ENCODE measurements at regions not wholly inside any gene's neighbourhood (a gene's known extent, or its start where the extent isn't known, plus 50 kb on each side); places are given as distances from the start of the nearest gene placed in this dataset.

DNA sequence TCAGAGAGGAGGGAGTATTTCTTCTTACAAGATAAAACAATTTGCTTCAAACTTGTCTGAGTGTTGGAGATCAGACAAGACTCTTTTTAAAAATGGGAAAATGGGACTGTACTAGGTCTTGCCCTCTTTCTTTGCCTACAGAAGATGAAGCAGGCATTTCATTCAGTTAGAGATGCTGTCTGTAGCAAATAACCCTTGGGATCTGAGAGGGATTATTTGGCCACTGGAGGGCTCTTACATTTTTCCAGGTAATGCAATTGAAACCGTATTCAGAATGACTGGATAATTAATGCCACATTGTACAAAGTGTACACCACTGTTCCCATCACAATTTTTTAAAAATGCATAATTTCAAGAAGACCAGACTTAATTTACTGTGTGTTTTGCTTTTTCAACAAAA, 258.5 kb upstream of the KIRREL3 start:
- FAIRE-seq, result no peak

DNA sequence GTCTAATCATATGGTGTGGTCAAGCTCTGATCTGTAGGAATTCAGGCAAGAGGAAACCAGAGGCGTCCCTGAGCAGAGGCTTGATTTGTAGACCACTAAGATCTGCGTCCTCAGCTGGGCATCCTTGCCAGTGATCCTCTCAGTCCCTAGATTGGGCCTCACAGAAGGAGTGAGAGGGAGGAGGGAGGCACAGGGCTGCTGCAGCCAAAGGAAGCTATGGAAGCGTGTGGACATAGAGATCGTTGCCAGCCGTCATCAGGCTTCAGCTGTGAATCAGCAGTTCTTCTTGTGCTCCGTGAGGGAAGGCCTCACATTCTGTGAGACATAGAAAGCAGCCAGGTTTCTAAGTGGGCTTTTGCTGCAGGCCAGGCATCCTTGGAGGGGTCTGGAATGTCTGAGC, 254.6 kb upstream of the KIRREL3 start:
- no peak for FAIRE-seq

DNA sequence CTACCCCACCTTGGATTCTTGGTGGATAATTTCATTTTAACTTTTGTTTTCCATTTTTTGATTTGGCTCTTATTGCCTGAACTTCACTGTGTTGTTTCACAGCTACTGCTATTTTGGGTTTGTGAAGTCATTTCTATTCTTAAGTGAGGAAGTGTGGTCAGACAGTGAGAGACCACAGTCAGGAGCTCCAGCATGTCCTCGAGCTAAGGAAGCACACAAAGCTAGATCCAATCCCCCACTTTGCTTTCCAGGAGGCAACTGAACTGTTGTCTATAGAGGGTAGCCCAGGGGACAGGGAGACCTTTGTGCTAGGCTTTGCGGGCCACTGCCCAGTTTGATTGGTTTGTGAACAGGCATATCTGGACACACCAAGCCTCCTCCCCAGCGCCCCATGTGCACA, 251.8 kb upstream of the KIRREL3 start:
- FAIRE-seq, result no peak

DNA sequence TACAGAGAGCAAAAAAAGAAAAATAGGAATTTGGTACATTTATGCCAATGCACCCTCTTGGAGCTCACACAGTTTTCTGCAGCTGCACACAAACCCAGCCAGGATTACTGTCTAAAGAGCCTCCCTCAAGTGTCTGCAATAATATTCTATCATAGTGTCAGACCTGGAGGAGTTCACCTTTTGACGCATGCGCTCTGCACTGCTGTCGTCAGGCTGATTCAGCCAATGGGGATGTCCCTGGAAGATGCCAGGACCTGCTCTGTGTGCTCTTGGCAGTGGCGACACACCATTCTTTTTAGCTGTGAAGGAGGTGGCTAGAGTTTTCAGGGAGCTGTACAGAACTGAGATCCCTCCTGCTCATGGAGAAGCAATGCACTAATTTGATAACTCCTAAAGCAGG, 249.0 kb upstream of the KIRREL3 start:
- FAIRE-seq, result no peak

DNA sequence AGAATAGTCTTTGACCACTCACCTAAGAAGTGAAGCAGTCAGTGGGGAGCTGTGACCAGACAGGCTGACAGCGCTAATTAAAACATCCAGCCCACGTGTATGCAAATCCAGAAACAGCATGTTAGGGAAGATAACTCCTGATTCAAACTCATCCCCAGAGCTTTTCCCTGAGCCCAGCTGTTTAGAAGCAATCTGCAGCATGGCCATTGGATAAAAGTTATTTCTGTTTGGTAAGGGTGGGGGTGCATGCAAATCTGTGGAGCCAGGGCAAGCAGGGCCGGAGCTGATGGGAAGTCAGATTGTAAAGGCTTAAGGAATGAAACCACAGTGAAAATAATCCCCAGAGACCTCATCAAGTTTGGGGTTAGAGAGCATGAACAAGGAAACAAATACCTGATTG, 247.9 kb upstream of the KIRREL3 start:
- no peak for FAIRE-seq

DNA sequence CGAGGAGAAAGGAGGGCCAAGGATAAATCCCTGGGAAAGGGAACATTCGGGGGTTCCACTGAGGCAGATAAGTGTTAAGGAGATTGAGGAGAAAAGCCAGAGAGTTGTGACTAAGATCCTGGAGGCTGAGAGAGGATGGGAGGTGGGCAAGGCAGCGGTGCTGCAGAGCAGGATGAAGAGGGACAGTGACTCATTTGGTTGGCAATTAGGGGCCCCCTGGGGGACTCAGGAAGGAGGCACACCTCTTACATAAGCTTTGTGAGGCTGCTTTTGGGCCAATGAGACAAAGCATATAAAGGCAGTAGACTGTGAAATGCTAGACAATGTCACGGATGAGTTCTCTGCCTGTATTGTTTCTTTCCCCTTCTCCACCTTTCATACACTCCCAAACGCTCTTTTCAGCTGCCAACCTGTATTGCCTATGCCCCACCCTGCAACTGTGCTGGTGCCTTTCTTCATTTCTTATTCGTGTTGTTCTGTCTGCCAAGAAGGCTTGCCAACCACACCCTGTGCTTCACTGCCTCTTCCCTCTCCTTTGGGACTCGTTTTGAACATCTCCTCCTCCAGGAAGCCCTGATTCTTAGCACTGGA, 246.8 kb upstream of the KIRREL3 start:
- no peak for FAIRE-seq

DNA sequence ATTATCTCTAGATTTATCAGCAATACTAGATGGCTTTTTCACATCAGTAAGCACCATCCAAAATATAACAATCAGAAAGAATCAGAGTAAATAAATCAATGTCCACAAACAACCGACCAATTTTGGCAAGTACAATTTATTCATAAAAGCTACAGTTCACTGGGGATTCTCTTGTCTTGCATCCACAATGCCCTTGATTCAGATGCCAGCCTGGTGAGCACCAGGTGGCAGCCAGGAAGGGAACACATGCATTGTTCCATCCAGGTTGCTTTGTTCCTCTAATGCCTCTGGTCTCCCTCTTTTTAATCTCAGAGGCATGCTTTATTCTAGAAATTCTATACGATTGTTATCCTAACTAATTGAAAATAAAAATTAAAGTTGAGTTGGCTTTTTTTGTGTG, 242.1 kb upstream of the KIRREL3 start:
- no peak for FAIRE-seq

DNA sequence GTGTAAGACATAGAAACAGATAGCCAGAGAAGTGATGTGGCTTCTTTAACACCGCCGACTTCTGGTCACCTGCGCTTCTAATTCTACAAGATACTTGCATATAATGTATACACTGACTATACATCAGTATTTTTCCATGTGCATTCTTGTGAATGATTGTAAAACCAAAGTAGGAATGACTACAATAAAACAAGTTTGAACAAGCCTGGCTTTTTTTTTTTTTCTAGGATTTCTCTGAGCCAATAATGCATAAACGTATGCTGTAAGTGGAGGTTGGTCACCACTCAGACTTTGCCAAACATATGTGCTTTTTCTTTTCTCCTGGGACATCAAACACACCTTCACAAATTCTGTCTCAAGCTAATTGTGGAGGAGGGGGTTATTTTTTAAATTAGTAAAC, 237.8 kb upstream of the KIRREL3 start:
- FAIRE-seq, result no peak

DNA sequence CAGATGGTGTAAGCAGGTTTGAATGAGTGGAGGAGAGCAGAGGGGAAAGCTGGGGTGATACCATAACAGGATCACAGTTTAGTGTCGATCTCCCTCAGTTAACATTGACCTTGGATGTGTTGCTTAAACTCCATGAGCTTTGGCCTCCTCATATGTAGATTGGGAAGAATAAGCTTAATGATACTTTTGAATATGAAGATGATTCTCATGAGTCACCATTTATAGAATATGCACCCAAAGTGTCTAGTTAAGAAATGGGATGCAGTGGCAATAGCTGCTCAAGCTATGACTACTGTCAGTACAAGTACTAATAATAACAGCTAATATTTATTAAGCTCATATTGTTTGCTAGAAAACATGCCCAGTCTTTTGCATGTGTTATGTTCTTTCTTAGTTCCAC, 236.2 kb upstream of the KIRREL3 start:
- FAIRE-seq, result no peak

DNA sequence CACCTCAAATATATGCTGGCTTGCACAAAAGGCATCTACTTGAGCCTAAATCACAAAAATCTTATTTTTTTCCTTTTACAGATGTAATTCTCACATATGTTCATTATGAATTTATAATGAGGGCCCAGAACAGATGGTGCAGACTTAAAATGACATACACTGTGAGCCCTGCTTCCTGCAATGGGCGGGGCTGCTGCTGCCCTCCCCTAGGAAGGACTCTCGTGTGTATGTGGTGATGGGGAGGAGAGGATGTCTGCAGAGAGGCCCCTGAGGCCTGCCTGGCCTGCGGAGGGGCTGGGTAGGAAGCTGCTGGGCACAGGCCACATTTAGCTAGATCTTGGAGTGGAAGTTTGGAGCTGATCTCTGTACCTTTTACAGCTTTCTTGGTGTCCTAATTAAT, 233.4 kb upstream of the KIRREL3 start:
- FAIRE-seq, result no peak

DNA sequence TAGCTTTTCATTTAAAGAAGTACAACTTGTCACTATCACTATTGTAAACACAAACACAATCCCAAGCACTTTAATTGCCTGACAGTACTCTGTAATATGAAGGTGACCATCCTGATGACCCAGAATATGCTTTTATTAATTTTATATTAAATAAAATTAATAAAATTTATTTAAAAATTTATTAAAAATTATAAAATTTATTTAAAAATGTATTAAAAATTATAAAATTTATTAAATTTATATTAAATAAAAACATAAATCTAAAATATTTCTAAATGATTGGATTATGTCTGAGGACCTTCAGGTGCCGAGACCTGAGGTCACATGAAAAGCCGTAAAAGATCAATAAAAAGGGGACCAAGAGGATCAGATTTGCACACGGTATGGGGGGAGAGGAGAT, 229.8 kb upstream of the KIRREL3 start:
- FAIRE-seq, result peak; percentile 49

DNA sequence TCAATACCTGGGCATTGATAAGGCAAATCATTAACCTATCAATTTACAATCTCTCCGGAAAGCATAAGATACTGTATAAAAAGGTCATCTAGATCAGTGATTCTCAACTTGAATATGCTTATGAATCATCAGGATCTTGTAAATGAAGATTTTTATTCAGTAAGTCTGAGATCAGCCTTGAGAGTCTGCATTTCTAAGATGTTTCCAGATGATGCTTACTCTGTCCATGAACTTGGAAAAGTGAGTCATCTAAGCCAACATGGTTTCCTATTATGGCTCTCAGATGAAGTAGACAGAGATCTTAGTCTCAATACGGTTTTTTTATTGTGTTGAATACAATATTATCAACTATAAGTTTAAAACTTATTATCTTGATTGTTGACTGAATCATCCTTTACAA, 226.4 kb upstream of the KIRREL3 start:
- no peak for FAIRE-seq

DNA sequence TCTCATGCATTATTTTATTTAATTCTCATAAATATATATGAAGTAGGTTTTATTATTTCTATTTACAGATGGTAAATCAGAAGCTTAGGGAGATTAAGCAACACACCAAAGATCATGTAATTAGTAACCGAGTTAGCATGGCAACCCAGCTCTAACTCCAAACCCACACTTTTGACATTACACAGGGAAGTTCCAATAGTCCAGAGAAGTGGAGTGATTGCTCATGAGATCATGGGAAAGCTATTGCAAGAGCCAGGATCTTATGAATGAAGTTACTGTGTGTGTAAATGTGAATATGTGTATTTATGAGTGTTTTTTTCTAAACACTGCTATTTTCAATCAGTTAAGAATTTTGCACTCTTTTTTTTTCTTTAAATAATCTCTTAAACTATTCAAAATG, 225.8 kb upstream of the KIRREL3 start:
- no peak for FAIRE-seq

DNA sequence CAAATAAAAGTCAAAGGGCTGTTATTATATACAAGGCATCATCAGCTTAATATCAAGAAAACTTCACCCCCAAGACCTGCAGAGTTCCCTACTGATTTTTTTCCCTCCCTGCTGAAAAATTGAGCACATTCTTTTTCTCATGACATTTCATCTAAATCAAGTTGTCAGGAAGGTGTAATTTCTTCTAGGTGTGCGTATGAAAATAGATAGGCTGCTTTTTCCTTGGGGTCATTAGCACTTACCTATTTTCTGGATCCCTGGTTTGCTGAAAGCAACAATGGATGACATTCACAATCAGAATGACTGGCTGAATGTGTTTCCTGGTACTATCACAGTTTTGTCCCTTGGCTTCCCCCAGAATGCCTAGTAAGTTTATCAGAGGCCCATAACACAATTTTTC, 225.0 kb upstream of the KIRREL3 start:
- FAIRE-seq, result no peak

DNA sequence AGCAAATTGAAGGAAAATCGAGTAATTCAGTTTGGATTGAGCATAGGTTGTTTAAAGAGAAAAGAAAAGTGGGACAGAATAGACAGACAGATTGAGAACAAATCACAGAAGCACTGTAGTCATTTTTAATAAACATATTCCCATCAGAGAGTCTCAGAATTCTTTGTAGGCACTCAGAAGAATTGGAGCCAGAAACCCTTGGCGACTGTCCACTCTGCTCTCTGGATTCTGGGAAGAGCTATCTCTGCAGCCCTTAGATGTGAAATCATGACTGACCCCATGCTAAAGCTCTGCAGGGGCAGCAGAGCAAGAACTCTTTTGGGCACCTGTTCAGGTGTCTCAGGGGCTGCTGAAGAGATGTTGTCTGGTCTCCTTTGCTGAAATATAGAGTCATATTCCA, 223.7 kb upstream of the KIRREL3 start:
- FAIRE-seq, result no peak

DNA sequence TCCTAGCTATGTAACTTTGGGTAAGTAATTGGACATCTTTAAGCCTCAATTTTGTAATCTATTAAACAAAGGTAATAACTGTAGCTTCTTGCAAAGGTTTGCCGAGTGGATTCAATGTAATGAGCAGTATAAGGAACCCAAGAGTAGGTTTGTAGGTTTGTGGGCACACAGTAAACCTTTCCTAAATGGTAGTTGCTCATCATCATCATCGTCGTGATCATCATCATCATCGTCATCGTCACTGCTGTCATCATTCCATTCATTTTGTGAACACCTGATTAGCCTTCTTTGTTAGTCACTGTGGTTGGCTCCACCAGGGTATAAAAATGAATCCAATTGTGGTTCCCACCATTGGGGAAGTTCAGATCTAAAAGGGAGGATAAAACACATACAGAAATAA, 223.1 kb upstream of the KIRREL3 start:
- no peak for FAIRE-seq

DNA sequence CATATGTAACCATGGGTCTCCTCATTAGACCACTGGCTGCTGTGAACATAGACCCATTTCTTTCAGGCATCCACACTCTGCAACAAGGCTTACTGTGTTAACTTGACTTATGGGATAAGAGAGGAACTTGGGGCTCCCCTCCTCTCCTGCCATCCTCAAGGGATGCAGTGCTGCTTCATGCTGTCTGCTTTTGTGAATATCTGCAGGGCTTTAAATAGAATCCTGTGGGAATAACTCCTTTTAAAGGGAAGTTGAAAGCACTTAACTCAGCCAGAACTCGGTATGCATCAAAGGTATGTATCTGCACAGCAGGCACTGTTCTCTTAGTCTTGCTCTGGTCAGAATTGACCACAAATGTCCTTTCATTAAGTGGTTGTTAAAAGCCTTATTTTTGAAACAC, 222.5 kb upstream of the KIRREL3 start:
- FAIRE-seq, result no peak

DNA sequence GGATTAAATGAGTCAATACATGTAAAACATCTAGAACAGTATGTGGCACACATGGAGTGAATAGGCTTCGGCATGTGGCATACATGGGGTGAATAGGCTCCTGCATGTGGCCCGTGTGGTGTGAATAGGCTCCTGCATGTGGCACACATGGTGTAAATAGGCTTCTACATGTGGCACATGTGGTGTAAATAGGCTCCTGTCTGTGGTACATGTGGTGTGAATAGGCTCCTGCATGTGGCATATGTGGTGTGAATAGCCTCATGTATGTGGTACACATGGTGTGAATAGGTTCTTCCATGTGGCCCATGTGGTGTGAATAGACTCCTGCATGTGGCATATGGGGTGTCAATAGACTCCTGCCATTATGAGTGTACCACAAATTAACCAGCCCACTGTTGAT, 219.1 kb upstream of the KIRREL3 start:
- FAIRE-seq, result no peak

DNA sequence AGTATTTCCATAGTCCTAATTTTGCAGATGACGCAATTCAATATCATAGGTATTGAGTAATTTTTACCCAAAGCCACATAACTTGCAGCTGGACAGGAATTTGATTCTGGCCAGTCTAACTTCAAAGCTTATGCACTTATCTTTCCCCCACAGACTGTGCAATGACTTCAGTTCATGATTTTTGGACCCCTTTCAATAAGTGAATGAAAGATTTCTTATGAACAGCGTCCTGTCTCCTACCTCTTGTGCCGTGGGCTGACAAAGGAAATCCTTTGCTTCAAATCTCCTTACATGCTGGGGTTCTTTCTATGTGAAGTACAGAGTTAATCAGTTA, 217.7 kb upstream of the KIRREL3 start:
- FAIRE-seq, result no peak

DNA sequence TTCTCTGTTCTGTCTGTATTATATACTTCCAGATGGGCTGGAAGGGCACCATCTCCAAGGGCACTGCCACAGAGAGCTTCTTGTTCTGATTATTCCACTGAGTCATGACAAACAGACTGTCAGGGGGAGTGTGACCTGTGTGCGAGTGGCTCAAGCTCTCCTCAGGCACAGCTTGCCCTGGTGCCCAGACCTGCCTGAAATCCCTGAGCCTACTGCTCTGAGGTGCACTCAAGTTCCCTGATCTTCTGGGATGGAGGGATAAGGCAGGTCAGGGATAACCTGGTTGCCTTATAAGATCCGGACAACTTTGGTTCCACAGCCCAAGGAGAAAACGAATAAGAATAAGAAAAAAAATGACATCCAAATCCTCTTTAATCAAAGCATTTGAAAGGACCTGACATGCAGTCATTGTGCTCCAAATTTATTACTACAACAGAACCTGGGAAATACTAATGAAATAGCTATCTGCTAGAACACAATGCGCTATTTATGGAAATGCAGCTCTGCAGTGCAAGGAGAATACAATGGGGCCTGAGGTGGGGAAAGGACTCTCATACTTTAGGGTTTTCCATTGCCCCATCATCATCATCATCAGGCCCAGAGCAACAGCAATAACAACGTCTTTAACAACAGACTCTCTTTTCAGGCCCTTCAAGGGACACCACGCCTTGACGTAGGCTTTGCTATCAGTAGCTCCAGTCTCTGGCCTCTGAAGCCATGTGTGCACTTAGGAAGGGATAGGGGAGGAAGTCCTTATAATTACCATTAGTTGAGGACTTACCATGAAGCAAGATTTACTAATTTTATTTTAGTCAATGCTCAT, 217.1 kb upstream of the KIRREL3 start:
- no peak for FAIRE-seq

DNA sequence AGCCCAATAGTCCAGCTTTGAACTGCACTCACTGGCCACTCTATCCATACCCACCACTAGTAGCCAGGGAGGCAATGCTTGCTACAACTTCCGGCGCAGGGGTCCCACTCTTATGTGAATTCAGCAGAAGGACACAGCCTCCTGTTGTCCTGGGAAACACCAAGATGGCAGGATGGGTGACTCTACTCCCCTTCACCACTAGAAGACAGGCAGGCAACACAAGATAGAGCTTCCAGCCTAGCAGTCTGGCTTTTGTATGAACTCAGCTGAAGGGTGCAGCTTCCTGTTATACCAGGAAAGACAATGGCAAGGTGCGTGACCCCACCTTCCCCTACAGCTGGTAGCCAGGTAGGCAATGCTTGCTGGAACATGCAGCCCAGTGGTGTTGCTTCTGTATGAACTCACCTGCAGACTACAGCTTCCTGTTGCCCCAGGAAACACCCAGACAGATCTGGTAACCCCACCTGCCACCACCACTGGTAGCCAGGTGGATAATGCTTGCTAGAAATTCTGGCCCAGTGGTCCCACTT, 205.2 kb upstream of the KIRREL3 start:
- no peak for FAIRE-seq

DNA sequence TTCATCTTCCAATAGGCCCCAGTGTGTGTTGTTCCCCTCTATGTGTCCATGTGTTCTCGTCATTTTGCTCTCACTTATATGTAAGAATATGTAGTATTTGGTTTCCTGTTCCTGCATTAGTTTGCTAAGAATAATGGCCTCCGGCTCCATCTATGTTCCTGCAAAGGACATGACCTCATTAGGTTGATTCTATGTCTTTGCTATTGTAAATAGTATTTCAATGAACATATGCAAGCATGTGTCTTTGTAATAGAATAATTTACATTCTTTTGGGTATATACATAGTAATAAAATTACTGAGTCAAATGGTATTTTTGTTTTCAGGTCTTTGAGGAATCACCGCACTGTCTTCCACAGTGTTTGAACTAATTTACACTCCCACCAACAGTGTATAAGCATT, 202.9 kb upstream of the KIRREL3 start:
- no peak for FAIRE-seq

DNA sequence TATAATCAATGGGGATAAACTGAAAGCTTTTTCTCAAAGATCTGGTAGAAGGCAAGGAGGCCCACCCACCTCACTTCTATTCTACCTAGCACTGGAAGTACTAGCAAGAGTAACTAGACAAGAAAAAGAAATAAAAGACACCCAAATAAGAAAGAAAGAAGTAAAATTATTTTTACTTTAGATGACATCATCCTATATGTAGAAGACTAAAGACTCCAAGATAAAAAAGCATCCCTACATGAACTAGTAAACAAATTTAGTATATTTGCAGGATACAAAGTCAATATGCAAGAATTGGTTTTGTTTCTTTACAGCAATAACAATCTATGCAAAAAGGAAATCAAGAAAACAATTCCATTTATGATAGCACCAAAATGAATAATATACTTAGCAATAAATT, 201.5 kb upstream of the KIRREL3 start:
- FAIRE-seq, result no peak

DNA sequence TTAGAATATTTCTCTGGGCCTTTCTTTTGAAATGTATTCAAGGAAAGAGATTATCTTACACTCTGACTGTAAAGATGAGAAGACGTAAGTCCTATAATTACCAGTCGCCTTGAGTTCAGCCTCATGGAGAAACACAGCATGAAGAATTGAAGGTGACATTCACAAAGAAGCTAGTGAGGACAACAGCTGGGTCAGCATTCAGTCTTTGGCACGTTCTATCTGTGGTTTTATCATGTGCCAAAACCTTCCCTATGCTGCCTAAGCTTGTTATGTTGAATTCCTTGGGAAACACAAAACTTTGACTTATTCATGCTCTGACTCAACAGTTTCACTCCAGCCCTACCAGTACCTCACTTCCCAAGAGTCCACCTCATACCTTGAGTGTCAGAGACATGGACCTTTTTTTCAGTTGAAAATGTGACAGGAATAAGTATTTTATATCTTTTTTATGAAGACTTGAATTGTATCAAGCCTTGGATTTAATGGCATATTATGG, 198.8 kb upstream of the KIRREL3 start:
- no peak for FAIRE-seq
